H7 (cell line): ENCODE measurements at regions not wholly inside any gene's neighbourhood (a gene's known extent, or its start where the extent isn't known, plus 50 kb on each side); places are given as distances from the start of the nearest gene placed in this dataset.

Experiments
- DNase-seq: peaks from one replicate; pipeline ENCODE4 v3.0.0; 2012
- H3K27me3 ChIP-seq: 2 replicates; pipeline ENCODE4 v1.6.0; 2011; ENCODE audit warnings: mild to moderate bottlenecking, low read length; ENCODE audit not compliant: control insufficient read depth, insufficient read depth
- H3K36me3 ChIP-seq: replicated peaks from 2 replicates; pipeline ENCODE4 v1.5.1; 2011; ENCODE audit warnings: low read length; ENCODE audit not compliant: control insufficient read depth, insufficient read depth
- H3K4me3 ChIP-seq: 2 replicates; pipeline ENCODE4 v1.5.1; 2011; ENCODE audit warnings: low read depth, mild to moderate bottlenecking, control low read depth, low read length, moderate library complexity; ENCODE audit not compliant: insufficient read depth

GRCh38 chr5:30069441-30070263 is 1123.8 kb upstream of the CDH6 start:
- Histone ChIP-seq H3K27me3 (no peaks in the 10 kb centered on the region), H3K4me3 (no peak overlapping the region)
- no peak for DNase-seq

GRCh38 chr5:30063503-30063902 is 1130.0 kb upstream of the CDH6 start:
- no peaks in the 10 kb centered on the region for H3K27me3 ChIP-seq
- DNase-seq = no peak
- H3K36me3 ChIP-seq = no peaks in the 10 kb centered on the region
- no peak overlapping the region for H3K4me3 ChIP-seq

More at GRCh38 chr5:30069441-30070263, 1123.8 kb upstream of the CDH6 start:
- H3K36me3 ChIP-seq = no peaks in the 10 kb centered on the region

- Histone ChIP-seq H3K36me3 (no peaks in the 10 kb centered on the region), H3K27me3 (no peaks in the 10 kb centered on the region), H3K4me3 (no peak overlapping the region)
- DNase-seq = no peak
Observed at GRCh38 chr5:30051976-30052375, 1141.5 kb upstream of the CDH6 start.

GRCh38 chr5:30050056-30050815 is 1143.2 kb upstream of the CDH6 start:
- Histone ChIP-seq H3K36me3 (no peaks in the 10 kb centered on the region), H3K4me3 (no peak overlapping the region), H3K27me3 (no peaks in the 10 kb centered on the region)
- no peak for DNase-seq

GRCh38 chr5:30042677-30043076 is 1150.8 kb upstream of the CDH6 start:
- H3K4me3 ChIP-seq = no peak overlapping the region
- no peaks in the 10 kb centered on the region for H3K27me3 ChIP-seq
- no peak for DNase-seq
- no peaks in the 10 kb centered on the region for H3K36me3 ChIP-seq

GRCh38 chr5:30041831-30042385 is 1151.6 kb upstream of the CDH6 start:
- H3K36me3 ChIP-seq = no peaks in the 10 kb centered on the region
- DNase-seq = no peak
- no peak overlapping the region for H3K4me3 ChIP-seq
- no peaks in the 10 kb centered on the region for H3K27me3 ChIP-seq

GRCh38 chr5:30041291-30041690 is 1152.2 kb upstream of the CDH6 start:
- no peaks in the 10 kb centered on the region for H3K36me3 ChIP-seq
- H3K27me3 ChIP-seq = no peaks in the 10 kb centered on the region
- no peak overlapping the region for H3K4me3 ChIP-seq
- no peak for DNase-seq

GRCh38 chr5:30040488-30041118 is 1152.9 kb upstream of the CDH6 start:
- DNase-seq = peak; percentile 57
- H3K27me3 ChIP-seq = no peaks in the 10 kb centered on the region

GRCh38 chr5:30039379-30039778 is 1154.1 kb upstream of the CDH6 start:
- DNase-seq = no peak
- no peaks in the 10 kb centered on the region for H3K27me3 ChIP-seq

More at GRCh38 chr5:30040488-30041118, 1152.9 kb upstream of the CDH6 start:
- H3K4me3 ChIP-seq = no peak overlapping the region
- no peaks in the 10 kb centered on the region for H3K36me3 ChIP-seq

GRCh38 chr5:30034870-30035269 is 1158.6 kb upstream of the CDH6 start:
- Histone ChIP-seq H3K27me3 (no peaks in the 10 kb centered on the region), H3K36me3 (no peaks in the 10 kb centered on the region), H3K4me3 (no peak overlapping the region)
- no peak for DNase-seq

More at GRCh38 chr5:30039379-30039778, 1154.1 kb upstream of the CDH6 start:
- no peaks in the 10 kb centered on the region for H3K36me3 ChIP-seq
- H3K4me3 ChIP-seq = no peak overlapping the region

- no peaks in the 10 kb centered on the region for H3K27me3 ChIP-seq
- H3K36me3 ChIP-seq = no peaks in the 10 kb centered on the region
- H3K4me3 ChIP-seq = no peak overlapping the region
- DNase-seq = no peak
Observed at GRCh38 chr5:30030101-30030500, 1163.4 kb upstream of the CDH6 start.

- no peak for DNase-seq
- H3K27me3 ChIP-seq = no peaks in the 10 kb centered on the region
- H3K36me3 ChIP-seq = no peaks in the 10 kb centered on the region
- H3K4me3 ChIP-seq = no peak overlapping the region
Observed at GRCh38 chr5:30001826-30002225, 1191.7 kb upstream of the CDH6 start.

- no peak overlapping the region for H3K4me3 ChIP-seq
- DNase-seq = no peak
- no peaks in the 10 kb centered on the region for H3K36me3 ChIP-seq
- H3K27me3 ChIP-seq = no peaks in the 10 kb centered on the region
Observed at GRCh38 chr5:30000231-30000630, 1193.3 kb upstream of the CDH6 start.

GRCh38 chr5:29995154-29995553 is 1198.3 kb upstream of the CDH6 start:
- Histone ChIP-seq H3K27me3 (no peaks in the 10 kb centered on the region), H3K4me3 (no peak overlapping the region), H3K36me3 (no peaks in the 10 kb centered on the region)
- DNase-seq = no peak
